GM18870 (cell line): ENCODE measurements at regions not wholly inside any gene's neighbourhood (a gene's known extent, or its start where the extent isn't known, plus 50 kb on each side); places are given as distances from the start of the nearest gene placed in this dataset.
A peak's percentile ranks its signal among the peaks of the same experiment; 100 is the strongest.
"Not testable (repeated sequence)": the region's sequence is repeated elsewhere in the genome, so short reads cannot be mapped to it uniquely, and the experiment has no call there.

Source experiments
- ATAC-seq: cut with Tn5 transposase; IDR thresholded peaks from one replicate; pipeline ENCODE4 v1.9.1; 2021; ENCODE audit warnings: moderate library complexity; ENCODE audit not compliant: unreplicated experiment

DNA sequence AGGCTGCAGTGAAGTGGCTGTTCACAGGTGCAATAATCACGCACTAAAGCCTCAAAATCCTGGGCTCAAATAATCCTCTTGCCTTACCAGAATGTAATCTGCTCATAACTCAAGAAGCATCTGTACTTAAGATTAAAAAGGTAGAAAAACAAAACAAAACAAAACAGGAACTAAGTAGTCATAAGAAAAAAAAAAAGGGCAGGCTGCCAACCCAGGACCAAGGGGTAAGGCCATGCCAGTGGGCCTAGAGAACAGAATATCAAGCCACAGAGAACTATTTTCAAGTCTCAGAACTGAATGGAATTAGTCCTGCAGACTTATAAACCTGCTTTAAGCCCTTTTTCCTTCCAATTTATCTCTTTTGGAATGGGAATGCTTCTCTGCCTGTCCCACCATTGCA lies 64.8 kb upstream of the TBC1D3K start:
- ATAC-seq = no peak

DNA sequence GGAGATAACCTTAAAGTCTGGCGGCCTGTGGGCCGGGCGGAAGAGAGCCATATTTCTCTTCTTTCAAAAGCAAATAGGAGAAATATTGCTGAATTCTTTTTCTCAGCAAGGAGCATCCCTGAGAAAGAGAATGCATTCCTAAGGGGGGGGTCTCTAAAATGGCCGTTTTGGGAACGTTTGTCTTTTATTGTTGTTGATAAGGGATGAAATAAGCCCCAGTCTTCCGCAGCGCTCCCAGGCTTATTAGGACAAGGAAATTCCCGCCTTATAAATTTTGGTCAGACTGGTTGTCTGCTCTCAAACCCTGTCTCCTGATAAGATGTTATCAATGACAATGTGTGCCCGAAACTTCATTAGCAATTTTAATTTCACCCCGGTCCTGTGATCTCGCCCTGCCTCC lies 65.8 kb upstream of the TBC1D3K start:
- ATAC-seq = not testable (repeated sequence)

DNA sequence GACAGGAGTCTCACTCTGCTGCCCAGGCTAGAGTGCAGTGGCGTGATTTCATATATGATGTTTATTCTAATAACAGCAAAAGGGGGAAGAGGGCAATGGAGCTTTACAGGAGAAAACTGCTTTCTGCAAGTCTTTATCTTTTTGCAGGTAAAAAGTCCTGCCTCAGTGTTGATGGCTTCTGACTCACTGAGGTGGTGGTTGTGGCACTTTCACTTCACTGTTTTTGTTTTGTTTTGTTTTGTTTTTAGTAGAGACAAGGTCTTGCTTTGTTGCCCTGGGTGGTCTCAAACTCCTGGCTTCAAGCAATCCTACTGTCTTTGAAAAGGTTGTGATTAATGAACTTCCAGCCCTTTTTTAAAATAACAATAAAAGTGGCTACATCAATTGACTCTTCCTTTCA lies 68.0 kb upstream of the TBC1D3K start:
- no peak for ATAC-seq

DNA sequence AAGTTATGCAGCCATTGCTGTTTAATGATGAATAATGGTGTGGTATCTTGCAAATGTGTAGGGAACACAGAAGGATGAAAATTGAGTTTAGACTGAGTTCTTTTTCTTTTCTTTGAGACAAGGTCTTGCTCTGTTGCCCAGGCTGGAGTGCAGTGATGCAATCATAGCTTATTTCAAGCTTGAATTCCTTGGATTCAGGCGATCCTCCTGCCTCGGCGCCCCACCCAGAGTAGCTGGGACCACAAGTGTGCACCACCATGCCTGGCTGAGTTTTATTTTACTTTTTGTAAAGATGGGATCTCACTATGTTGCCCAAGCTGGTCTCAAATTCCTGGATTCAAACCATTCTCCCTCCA lies 74.6 kb upstream of the TBC1D3K start:
- no peak for ATAC-seq

DNA sequence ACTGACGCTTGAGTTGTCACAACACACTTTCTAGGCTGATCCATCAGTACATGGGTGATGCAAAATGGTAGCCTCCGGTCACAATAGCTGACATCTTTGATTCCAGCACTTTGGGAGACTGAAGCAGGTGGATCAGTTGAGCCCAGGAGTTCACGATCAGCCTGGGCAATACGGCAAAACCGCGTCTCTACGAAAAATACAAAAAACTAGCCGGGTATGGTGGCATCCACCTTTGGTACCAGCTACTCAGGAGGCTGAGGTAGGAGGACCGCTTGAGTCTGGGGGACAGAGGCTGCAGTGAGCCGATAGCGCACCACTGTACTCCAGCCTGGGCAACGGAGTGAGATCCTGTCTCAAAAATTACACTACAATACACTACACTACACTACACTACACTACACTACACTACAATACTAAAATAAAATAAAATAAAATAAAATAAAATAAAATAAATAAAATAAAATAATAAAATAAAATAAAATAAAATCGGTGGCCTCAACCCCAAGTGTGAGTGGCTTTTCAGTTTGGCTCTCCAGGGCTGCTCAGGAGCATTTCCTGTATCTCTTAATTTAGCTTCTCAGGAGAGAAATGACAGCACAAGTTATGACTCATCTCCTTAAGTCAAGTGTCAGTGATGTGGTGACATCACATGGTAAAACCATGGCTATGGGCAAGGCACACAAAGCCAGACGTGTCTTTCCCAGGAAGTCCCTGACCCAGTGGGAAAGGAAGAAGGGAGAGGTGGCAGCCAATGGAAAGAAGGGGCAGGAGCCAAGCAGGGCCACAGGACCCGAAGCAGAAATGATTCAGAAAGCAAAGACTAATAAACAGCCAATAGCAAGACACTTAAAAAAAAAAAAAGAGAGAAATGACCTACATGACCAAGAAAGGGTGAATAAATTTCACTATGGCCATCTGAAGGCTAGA lies 75.3 kb upstream of the TBC1D3K start:
- ATAC-seq = peak; percentile 69

DNA sequence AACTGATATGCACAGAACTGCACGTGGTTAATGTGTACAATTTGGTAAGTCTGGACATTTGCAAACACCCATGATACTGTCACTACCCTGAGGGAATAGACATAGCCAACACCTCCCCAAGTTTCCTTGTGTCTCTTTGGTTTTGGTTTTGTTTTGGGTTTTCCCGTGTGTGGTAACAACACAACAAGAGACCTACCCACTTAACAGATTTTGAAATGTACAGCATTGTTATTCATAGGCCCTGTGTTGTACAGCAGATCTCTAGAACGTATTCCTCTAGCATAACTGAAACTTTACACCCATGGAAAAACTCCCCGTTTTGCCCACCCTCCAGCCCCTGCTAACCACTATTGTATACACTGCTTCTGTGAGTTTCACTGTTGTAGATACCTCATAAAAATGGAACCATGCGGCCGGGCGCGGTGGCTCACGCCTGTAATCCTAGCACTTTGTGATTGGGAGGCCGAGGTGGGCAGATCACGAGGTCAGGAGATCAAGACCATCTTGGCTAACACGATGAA lies 76.3 kb upstream of the TBC1D3K start:
- no peak for ATAC-seq

DNA sequence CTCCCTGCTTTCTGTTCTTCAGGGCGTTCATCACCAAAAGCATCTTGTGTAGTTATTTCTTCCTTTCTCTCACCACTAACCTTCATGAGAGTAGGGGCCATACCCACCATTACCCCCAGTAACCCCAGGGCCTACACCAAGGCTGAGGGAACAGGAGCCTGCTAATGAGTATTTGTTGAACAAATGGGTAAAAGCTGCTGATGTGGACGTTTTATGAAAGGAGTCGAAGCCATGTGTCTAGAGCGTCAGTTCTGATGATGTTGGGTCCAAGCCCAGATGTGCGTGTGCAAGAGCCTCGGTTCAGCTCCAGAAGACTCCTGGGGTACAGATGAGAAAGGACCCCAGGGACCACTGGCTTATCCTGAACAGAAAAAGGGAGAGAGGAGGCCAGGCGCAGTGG lies 77.1 kb upstream of the TBC1D3K start:
- no peak for ATAC-seq

DNA sequence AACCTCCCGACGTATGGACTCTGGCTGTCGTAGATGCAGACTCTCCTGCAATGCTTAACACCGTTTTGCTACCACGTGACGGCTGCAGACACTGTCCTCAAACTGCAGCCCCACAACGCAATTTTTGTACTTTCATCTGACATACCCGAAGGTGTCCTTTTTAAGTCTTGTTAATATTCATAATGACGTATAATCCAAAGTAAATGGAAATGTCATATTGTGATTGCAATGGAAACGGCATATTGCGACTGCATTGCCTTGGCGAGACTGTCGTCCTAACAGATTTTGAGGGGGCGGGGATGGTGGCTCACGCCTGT lies 79.3 kb upstream of the TBC1D3K start:
- ATAC-seq = no peak

DNA sequence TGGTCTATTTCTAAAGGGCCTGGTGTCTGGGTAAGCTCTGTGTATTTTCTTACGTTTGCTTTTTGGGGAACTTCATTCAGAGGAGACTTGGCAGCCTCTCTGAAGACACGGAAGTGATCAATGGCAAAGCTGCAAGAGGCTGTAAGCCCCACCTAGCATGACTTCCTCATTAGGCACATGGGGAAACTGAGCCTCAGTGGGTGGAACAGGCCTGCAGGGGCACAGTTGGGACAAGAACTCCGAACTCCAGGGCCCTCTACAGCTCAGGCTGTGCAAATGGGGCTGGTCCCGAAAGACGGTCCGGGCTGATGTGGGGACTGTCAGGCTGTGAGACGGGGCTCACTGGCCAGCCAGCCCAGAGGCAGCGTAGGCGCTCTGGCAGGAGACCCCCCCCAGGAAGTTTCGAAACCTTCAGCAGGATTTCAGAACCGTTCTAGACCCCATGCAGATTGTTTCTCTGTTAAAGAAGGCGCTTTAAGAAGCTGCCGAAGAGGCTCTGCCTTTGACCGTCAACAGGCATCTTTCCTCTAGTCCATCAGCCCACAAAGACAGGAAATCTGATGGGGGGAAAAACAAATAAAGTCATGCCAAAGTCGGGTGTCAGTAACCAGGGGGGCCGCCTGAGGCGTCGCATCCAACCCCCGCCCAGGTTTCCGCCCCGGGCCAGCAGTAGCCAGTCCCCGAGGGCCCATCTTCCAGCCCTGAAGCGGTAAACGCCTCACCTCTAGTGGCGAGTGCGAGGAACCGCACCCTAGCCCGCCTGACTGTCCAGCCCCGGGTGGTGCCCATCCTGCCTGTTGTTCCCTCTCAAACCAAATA lies 79.8 kb upstream of the TBC1D3K start:
- no peak for ATAC-seq

DNA sequence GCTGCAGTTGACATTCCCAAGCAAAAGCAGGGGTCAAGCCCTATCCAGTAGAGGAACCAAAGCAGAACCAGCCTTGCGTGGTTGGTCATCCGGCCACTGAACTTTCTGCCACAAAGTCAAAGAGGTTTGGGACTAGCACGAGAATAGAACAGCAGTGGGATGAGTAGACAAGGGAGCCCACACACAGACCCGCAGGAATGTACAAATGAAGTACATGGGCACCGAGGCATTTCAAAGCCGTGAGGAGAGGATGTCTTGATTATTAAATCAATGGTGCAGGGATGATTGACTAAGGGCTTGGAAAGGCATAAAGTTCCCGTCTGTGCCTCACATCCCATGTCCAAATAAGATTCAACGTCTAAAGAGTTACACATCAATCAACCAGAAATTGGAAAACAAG lies 81.8 kb upstream of the TBC1D3K start:
- no peak for ATAC-seq

DNA sequence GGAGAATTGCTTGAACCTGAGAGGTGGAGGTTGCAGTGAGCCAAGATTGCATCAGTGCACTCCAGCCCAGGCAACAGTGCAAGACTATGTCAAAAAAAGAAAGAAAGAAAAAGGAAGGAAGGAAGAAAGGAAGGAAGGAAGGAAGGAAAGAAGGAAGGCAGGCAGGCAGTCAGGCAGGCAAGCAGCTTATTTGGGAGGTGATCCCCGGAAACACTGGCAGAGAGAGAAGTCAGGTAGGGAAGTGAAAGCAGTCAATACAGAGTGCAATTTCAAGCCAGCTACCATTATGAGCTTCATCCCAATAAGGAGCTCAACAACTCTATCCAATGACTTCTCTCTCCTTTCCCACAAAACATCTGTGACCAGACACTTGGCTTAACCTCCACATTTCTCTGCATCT lies 83.0 kb upstream of the TBC1D3K start:
- ATAC-seq = no peak

DNA sequence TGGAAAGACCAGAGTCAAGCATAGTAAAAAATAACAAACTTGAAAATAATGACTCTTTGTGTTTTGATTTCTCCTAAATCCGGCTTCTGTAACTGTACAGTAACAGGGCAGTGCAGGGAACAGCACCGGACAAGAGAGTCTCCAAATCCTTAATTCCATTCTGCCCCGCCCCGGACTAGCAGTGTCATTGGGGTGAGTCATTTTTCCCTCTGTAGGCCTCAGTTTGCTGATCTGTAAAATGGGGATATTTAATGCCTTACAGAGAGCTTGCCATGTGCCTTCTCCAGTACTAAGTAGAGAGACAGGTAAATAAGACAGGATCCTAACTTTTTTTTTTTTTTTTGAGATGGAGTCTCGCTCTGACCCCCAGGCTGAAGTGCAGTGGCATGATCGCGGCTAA lies 83.6 kb upstream of the TBC1D3K start:
- no peak for ATAC-seq

DNA sequence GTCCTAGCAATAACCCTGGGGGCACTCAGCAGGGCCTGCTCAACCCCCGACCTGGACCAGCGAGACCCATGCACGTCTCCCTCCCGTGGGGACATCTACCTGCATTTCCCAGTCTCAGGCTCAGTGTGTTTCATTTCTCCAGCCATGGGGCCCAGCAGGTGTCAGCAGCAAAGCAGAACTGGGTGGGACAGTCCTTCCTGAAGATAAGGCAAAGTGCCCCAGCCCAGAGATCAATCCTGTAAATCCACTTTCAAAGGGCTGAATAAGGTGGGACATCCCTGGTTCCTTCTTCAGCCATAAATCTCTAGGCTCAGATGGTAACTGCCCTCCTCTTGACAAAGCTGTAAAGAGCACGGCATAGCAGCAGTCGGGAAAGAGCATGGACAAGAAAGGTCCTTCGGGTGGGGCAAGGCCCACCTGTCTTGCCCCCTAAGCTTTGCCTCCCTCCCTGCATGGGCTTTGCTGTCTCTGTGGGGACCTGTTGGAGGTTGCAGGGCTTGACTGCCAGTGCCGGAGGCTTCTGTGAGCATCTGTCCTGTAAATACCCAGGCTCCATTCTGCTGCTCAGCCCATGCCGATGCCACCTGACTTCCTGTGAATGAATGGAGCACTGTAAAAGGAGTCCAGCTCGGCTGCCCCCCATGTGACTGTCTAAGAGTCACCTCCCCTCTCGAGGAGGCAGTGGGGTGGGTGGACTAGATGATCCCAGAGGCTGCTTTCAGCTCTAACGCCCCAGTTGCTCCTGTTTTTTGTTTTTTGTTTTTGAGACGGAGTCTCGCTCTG lies 84.8 kb upstream of the TBC1D3K start:
- ATAC-seq = no peak

DNA sequence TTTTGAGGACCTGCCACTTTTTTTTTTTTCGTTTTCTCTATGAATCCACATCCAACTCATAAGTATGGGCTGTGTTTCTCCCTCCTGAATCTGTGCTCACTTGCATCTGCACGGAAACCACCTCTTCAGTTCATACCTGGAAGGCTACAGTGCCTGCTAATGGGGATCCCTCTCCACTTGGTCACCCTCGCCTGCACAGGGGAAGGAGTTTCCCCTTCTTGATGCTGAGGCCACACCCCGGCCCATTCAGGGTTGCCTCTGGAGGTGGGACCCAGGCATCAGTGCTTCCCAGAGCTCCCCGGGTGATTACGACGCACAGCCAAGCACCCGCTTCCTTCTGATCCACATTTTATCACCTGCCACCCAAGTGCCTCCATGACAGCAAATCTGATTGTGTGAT lies 85.9 kb upstream of the TBC1D3K start:
- ATAC-seq = no peak

DNA sequence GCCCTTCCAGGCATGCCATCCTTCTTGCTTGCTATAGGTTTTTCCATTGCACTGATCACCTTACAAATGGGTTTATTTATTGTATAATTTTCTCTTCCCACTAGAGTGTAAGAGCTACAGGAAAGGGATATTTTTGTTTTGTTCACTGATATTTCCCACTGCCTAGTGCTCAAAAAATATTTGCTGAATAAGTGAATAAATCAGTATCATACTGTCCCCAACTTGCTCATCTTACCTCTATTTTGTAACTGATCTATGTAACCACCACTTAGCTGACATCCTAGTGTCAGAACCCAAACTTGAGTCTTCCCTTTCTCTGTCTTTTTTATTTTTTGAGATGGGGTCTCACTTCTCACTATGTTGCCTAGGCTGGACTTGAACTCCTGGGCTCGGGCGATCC lies 87.6 kb upstream of the TBC1D3K start:
- ATAC-seq = no peak

DNA sequence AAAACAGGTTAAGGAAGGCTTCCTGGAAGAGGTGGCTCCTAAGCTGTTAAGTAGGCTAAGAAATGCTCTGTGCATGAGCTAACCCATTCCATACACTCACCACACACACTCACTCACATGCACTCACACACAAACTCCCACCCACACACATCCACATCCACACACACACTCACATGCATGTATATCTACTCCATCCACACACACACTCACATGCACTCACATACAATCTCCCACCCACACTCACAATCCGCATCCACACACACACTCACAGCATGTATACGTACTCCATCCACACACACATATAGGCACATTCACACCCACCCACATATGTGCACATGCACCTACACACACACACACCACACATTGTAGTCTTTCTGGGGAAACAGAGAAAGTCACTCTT lies 89.3 kb upstream of the HNF1B start:
- ATAC-seq = no peak

DNA sequence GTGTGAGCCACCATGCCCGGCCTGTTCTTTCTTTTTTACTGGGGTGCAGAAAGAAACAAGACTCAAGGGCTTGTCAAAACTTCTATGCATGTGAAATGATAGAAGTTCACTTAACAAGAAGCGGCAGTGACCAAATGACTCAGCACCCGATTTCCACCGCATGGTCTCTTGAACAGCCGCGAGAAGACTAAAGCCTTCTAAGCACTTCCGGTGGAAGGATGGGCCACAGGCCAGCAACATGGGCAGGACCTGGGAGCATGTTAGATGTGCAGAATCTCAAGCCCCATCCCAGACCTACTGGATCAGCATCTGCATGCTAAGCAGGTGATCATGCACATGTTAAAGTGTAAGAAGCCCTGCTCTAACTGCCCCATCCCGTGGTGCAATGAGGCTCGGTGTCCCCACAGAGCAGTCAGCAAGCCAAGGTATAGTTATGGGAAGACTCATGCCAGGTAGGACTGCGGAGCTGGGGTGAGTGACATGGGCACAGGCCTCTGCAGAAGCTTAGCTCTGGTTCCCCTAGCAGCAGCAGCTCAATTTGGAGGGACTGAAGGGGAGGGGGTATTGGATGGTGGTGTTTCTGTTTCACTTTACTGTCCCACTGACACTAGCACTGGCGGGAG lies 88.5 kb upstream of the HNF1B start:
- ATAC-seq = peak; percentile 42

DNA sequence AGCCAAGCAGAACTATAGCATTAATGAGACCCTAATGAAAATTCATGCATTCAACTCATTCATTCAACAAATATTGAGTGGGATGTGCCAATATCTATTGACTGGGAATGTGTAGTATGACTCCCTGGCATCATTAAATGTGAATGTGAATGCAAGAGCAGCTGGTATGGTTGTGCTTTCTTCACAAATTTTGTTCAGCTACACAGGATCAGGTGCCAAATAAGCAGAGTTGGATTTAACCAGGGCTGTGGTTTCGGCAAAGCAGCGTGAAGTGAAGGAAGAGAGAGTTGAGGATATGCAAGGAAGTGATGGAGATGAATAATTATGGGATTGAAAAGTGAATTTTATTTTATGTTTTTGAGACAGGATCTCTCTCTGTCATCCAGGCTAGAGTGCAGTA lies 87.1 kb upstream of the HNF1B start:
- ATAC-seq = no peak

DNA sequence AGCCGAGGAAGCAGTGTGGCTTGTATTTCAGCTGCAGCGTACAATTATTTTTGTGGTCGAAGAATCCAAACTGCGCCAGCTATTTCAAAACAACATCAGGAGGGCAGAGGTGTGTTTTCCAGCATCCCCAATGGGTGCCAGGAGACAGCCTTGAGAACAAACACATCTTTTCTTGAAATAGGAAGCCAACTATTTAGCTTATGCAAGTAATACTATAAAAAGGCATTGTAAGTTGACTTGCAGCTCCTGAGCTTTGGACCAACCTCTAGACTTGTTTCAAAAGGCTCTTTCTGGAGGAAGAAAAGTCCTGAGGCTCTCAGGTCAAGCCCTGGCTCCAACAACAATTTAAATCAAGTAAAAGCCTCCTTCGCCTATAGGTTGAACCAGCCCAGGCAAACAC lies 86.6 kb upstream of the HNF1B start:
- ATAC-seq = no peak

DNA sequence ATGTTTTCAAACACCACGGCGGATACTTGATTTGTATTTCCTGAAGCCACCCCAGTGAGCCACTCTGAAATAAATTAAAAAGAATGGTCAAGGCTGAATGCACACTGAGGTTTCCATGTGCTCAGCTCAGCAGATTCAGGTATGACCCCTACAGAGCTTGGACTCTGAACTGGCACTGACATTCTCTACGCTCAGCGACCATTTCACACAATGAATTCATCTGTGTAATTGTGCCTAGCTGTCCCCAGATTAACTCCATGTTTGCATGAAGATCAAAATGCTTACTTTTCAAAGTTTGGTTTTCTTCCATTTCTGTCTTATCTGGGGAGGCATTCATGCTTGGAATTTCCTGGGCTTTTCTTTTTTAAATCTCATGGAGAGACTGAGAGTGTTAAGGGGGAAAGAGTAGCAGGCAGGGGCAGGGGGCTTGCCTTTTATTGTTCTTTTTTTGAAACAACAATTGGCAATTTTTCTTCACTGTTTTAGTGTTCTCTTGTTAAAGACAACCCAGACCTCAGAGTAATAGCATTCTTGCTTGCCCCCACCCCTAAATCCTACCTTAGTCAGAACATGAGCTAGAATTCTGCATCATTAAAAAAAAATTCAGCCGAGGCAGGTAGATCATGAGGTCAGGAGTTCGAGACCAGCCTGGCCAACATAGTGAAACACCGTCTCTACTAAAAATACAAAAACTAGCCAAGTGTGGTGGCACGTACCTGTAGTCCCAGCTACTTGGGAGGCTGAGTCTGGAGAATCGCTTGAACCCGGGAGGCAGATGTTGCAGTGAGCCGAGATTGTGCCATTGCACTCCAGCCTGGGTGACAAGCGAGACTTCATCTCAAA lies 85.5 kb upstream of the HNF1B start:
- ATAC-seq = no peak
